ENCODE measurements at regions not wholly inside any gene's neighbourhood (a gene's known extent, or its start where the extent isn't known, plus 50 kb on each side); places are given as distances from the start of the nearest gene placed in this dataset.
A peak's percentile ranks its signal among the peaks of the same experiment; 100 is the strongest.
"Not testable (repeated sequence)": the region's sequence is repeated elsewhere in the genome, so short reads cannot be mapped to it uniquely, and the experiment has no call there.

GRCh38 chr15:92803536-92803851 is 96.6 kb upstream of the CHD2 start:
- DNase-seq (ENCODE audit: low read depth in 3 of 3, low spot score in 2 of 3): no peak

DNA sequence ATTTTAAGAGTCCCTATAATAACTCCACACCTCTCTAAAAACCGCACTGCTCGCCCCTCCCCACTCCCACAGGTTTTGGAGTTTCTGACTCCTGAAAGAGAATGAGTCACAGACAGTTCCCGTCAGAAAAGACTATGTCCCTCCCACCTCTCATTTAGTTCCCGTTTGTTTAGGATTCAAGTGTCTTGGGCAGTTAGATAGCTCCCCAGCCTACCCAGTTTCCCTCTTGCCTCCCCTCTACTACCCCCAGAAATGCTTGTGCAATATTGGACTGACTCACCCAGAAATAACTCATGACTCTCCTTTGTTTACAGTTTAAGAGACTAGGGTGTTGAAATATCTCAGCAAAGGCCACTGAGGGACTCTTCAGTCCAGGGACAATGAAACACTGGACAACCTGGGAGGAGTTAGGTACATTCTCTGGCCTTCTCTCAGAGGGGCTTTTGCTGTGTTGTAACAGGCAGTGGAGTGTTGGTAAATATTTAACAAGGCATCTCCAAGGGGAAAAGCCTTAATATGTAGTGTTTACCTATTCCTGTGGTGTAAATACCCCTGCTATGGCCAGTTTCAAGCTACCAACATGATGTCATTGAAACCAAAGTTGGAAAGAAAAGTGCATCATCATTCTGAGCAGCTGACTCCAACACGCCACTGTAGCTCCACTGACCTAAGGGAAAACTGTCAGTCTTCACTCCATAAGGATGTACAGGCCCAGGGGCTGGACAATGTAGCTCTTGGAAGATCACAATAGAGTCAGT is 96.1 kb upstream of the CHD2 start:
- DNase-seq (ENCODE audit: low read depth in 3 of 3, low spot score in 2 of 3): no peak

- not testable (repeated sequence) for DNase-seq (ENCODE audit: low read depth in 3 of 3, low spot score in 2 of 3)
Measured at GRCh38 chr15:92804610-92804936, 95.6 kb upstream of the CHD2 start.

DNA sequence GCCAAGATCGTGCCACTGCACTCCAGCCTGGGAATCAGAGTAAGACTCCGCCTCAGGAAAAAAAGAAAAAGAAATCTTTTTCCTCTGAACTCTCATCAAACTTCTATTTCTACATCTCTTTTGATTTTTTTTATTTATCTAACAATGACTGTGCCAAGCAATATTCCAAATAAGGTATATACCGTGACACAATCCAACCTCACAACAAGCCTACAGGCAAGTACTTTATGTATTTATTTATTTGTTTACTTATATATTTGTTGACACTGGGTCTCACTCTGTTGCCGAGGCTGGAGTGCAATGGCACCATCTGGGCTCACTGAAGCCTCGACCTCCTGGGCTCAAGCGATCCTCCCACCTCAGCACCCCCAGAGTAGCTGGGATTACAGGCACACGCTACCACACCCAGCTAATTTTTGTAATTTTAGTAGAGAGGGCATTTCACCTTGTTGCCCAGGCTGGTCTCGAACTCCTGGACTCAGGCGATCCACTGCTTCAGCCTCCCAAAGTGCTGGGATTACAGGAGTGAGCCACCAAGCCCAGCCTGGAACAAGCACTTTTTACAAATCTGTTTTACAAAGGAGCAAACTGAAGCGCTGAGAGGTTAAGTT is 94.9 kb upstream of the CHD2 start:
- DNase-seq (ENCODE audit: low read depth in 3 of 3, low spot score in 2 of 3): no peak

- not testable (repeated sequence) for DNase-seq (ENCODE audit: low read depth in 3 of 3, low spot score in 2 of 3)
Measured at GRCh38 chr15:92806171-92806570, 94.0 kb upstream of the CHD2 start.

DNA sequence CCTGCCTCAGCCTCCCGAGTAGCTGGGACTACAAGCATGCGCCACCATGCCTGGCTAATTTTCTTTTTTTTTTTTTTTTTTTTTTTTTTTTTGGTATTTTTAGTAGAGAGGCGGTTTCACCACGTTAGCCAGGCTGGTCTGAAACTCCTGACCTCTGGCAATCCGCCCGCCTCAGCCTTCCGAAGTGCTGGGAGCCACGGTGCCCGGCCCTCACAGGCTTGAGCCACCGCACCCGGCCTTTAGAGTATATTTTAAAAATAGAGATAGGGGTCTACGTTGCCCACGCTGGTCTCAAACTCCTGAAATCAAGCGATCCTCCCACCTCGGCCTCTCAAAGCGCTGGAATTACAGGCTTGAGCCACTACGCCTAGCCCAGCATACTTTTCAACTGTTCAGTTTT is 93.4 kb upstream of the CHD2 start:
- DNase-seq (ENCODE audit: low read depth in 3 of 3, low spot score in 2 of 3): no peak

DNA sequence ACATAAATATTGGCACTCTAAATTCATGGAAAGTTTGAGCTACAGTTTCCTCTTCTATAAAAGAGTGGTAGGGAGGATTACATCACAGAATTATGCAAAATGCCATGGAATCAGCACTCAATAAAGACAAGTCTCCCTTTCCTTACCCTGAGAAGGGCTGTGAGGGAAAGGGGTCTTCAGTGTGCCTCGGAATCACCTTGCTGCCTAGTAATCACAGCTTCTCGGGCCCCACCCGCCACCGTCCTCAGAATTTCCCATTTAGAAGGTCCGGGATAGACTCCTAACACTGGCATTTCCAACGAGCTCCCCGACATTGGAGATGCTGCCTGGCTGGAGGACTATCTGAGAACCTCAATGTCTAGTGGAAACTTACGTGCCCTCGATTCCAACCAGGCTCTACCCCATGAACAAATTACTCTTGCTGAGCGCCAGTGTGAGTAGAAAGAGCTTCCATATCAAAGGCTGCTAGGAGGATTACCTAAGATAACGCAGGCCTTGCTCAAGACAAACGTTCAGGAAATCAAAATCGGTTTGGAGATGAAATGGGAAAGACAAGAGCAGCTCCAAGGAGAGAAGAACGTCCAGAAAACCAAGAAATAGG is 92.1 kb upstream of the CHD2 start:
- DNase-seq (ENCODE audit: low read depth in 3 of 3, low spot score in 2 of 3): no peak

DNA sequence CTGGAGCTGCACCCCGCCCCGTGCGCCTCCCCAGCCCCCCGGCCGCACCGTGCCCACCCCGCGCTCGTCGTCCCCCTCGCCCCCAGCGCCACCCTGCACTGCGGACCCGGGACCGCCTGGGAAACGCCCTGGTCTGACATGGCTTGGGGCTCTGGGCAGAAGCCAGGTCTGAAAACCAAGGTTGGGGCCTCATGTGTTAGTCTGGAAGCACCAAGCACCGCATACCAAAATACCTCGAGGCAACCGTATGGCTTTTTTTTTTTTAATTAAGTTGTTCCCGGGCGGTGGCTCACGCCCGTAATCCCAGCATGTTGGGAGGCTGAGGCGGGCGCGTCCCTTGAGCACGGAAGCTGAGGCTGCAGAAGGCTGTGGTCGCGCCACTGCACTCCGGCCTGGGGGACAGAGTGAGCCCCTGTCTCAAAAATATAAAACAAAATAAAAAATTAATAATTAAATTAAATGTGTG is 91.5 kb upstream of the CHD2 start:
- DNase-seq (ENCODE audit: low read depth in 3 of 3, low spot score in 2 of 3): no peak

DNA sequence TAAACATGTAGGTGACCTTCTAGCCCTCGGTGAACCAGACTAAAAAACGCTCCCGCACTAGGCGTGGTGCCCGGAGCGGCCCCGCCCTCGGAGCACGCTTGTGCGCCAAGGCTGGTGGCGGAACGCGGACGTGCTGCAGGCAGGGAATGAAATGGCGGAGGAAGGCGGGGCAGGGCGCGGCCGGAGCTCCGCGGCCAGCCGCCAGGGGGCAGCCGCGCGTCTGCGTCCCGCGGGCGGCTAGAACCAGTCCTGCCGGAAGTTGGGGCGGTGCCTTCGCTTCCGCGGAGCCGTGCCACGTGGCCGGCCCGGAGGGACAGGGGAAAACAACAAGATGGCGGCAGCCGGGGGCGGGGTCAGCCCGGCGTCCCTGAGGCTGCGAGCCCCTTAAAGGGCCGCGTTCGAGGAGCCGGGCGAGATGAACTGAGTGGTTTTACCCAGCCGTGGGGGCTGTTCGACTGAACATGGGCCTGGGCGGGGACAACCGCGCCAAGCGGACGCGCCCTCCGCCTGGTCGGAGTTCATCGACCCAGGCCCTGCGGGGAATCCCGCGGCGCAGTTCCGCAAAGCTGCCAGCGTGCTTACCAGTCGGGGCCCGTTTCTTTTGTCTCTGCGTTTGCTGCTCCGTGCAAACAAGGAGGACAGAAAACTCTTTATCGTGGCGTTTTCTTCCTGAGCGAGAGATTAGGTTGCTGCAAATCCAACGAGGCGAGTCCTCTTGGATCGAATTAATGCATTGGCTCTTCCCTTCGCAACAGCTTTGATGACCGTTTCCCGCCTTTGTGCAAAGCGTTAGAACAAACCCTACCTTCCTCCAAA is 90.9 kb upstream of the CHD2 start:
- peak in 2 of 3 donors; percentile 94 to 98 for DNase-seq (ENCODE audit: low read depth in 3 of 3, low spot score in 2 of 3)

DNA sequence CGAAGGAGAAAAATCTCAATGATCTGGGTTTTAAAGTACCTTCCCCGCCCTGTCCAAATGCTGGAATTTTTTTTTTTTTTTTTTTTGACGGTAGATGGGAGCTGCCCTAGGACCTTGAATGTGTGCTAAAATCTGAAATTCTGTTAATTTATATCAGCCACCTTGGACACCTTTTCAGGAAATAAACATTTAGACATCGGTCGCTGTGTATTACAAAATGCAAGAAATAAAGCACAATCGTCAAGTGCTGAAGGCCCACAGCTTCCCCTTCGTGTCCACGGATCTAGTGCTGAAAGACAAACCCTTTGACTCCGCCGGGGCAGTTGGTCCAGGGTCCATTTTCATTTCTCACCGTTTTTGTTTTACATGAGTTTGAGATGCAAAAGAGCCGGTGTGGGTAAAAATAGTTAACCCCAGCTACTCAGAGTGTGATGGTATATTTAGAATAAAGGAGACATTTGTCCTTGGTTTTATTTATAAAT is 90.2 kb upstream of the CHD2 start:
- no peak for DNase-seq (ENCODE audit: low read depth in 3 of 3, low spot score in 2 of 3)

DNA sequence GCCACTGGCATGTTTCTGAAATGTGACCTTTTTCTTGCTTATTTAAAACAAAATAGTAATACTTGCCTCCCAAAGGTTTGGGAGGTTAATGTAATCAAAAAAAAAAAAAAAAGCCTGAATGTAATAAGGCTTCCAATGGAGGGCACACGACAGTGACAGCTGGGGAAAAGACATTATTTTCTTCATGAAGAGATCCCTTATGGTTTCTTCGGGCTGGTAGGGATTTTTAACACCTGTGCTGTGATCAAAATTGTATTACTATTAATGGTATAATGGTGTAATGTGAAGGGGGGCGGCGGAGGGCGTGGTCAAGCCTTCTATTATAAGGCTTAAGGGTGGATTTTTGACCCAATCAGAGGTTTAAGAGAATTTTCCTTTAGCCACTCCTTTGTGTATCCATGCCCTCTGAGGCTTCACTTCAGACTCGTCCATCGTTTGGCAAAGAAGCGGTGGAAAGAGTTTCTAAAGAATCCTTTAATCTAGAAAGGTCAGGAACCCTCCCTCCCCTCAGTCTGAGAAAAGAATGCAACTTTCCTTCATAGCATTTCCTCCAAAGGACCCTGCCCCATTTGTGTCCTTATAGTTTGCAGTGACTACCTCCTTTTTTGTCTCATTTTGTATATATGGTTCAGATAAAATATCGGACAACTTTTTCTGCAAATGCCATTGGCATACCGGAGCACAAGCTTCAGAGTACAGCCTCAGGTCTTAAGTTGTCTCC is 89.5 kb upstream of the CHD2 start:
- no peak for DNase-seq (ENCODE audit: low read depth in 3 of 3, low spot score in 2 of 3)

DNA sequence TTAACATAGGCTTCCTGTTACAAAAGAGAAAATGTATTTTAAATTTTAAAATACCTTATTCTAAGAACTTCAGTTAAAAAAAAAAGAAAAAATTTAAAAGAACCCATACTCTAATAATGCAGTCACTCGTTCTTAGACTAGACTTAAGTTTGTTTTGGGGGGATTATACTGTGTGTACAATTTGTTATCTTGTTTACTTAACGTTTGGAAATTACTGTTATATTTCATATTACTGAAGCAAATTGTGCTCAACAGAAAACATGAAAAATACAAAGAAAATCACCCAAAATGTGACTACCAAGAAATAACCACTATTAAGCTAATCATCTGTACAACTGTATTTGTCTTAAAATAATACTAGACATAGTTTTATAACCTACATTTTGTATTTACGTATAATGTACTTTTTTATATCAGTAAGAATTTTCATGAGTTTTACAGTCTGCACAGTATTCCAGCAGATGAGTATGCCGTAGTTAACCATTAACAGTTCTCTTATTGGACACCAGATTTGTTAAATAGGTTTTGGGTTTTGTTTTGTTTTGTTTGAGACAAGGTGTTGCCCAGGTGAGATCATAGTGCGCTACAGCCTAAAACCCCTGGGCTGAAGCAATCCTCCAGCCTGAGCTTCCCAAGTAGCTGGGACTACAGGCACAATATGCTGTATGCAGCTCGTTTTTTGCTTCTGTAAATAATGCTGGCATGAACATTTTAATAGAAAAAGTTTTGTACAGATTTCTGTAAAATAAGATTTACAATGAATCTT is 88.8 kb upstream of the CHD2 start:
- no peak for DNase-seq (ENCODE audit: low read depth in 3 of 3, low spot score in 2 of 3)

DNA sequence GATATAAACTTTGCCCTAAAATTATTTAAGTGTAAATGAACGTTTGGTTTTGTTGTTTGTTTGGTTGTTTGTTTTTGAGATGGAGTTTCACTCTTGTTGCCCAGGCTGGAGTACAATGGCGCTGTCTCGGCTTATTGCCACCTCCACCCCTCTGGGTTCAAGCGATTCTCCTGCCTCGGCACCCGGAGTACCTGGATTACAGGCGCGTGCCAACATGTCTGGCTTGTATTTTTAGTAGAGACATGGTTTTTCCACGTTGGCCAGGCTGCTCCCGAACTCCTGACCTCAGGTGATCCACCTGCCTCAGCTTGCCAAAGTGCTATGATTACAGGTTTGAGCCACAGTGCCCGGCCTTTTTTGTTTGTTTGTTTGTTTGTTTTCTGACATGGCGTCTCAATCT is 87.9 kb upstream of the CHD2 start:
- DNase-seq (ENCODE audit: low read depth in 3 of 3, low spot score in 2 of 3): no peak

DNA sequence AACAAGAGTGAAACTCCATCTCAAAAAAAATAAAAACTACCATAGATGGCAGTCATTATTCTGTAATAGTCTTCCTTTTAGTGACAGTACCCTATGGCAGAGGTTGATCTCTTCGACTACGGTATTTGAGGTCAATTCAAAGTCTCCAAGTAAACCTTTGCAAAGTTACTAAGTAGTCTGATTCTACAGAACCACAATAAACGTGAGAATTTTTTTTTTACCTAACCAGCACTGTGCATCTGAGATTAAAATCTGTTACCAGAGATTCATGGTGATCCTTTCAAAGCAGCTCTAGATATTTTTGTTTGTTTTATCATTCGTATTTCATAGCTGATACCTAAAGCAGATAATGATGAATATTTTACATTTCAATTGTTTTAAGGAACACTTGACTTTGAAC is 86.6 kb upstream of the CHD2 start:
- no peak for DNase-seq (ENCODE audit: low read depth in 3 of 3, low spot score in 2 of 3)

DNA sequence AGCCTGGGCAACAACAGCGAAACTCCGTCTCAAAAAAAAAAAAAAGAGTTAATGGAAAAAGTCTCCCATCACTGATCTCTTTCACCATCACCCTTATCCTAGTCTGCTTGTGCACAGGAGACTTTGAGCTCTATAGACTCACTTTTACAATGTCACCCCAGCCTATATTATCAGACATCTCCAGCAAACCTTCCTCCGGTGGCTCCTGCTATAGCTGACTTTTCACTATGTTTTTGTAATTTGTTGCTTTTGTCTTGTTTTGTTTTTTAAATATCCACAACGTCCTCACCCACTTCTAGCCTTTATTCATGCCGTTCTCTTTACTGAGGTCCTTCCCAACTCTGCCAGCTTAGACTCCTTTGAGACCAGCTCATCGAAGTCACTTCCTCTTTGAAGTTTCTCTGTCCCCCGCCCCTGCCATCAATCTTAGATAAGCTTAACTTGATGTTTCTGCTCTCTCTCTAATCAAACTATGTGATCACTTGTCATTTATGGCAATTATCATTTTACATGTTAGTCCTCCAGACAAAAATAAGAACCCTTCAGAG is 82.7 kb upstream of the CHD2 start:
- no peak for DNase-seq (ENCODE audit: low read depth in 3 of 3, low spot score in 2 of 3)

DNA sequence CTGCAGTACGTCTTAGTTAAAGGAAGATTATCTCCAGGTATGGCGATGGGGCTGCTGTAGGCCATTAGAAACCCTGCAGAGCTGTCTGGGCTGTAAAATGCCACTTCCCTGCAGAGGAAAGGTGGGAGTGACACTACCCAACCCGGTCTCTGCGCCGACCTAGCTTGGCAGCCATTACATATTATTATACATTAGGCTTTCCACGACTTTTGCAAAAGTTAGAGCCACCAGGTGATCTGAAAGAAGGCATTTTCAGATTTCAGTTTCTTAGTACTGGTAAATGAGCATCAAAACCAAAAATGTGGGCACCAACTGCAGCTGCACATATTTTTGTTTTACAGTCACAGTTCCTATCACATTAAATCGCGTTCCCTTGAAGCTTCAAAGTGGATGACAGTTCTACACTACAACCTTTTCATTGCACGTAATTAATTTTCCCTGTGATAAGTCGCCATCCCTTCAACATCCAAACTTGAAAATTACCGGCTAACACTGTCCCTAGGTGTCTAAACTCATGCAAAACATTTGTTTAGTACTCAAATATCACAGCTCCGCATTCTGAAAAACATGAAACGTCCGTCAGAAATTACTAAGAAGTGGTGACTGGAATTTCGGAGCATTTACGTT is 81.4 kb upstream of the CHD2 start:
- DNase-seq (ENCODE audit: low read depth in 3 of 3, low spot score in 2 of 3): no peak

DNA sequence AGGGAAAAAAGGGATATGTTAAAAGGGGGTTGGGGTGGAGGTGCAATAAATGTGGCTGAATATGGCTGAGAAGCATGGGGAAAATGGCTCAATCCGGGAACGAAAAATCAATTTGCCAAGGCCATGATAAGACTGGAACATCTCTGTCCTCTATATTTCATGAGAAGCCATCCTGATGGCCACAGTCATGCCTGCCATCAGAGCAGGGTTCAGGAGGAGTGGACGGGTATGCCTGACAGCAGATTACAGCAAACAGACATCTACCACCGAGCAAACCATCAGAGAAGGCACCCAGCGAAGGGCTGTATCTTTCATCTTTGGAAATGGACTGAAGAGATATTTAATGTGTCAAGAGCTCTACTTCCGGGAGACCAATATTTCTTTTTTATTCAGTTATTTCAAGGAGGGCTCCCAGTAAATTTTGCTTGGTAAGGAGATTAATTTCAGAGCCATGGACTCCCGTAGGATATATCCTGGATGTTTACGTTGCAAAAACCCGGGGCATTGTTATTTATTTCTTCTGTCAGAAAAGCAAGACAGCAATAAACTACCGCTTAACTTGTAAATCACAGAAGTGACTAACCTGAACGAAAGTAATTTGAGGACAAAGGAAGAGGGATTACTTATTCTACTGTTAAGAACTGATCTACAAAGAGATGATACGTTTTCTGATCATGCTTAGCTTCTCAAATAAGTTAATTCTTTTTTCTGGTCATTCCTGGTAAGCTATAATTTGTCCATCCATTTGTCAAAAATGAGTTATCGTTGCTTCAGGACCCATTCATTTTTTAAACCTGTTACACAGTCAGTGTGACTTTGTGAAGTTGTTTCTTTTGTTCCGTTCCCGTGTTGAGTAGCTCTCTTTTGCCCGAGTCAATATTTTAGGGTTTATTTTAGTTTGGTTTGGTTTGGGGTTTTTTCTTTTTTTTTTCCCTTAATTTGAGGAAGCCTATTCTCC is 80.6 kb upstream of the CHD2 start:
- DNase-seq (ENCODE audit: low read depth in 3 of 3, low spot score in 2 of 3): no peak
